Smooth muscle cell (in vitro differentiated cells): ENCODE measurements at regions not wholly inside any gene's neighbourhood (a gene's known extent, or its start where the extent isn't known, plus 50 kb on each side); places are given as distances from the start of the nearest gene placed in this dataset.

Experiments used
- DNase-seq: peaks from one replicate; lab custom pipeline; 2025; ENCODE audit not compliant: unreplicated experiment; lab: John Stamatoyannopoulos, UW
- H2AFZ ChIP-seq: fragments of 200-600 bp; sonication (generic); 2 replicates; pipeline ENCODE4 v1.6.0; 2016; ENCODE audit warnings: antibody characterized with exemption, low read depth, mild to moderate bottlenecking
- H3F3A ChIP-seq: fragments of 200-600 bp; sonication (generic); 2 replicates; pipeline ENCODE4 v1.6.0; 2017; ENCODE audit warnings: antibody characterized with exemption, low read depth
- H3K27ac ChIP-seq: fragments of 200-600 bp; sonication (generic); 2 replicates; pipeline ENCODE4 v1.5.1; 2016; ENCODE audit warnings: low read depth, mild to moderate bottlenecking
- H3K27me3 ChIP-seq: fragments of 200-600 bp; sonication (generic); 2 replicates; pipeline ENCODE4 v1.6.1; 2016; ENCODE audit warnings: low read depth, mild to moderate bottlenecking
- H3K36me3 ChIP-seq: fragments of 200-600 bp; sonication (generic); 2 replicates; pipeline ENCODE4 v1.5.1; 2016; ENCODE audit warnings: low read depth
- H3K4me1 ChIP-seq: fragments of 200-600 bp; sonication (generic); 2 replicates; pipeline ENCODE4 v1.5.1; 2016; ENCODE audit warnings: low read depth
- H3K4me2 ChIP-seq: fragments of 200-600 bp; sonication (generic); 2 replicates; pipeline ENCODE4 v1.6.0; 2016; ENCODE audit warnings: mild to moderate bottlenecking
- H3K4me3 ChIP-seq: fragments of 200-600 bp; sonication (generic); 2 replicates; pipeline ENCODE4 v1.5.1; 2016; ENCODE audit warnings: mild to moderate bottlenecking
- H3K79me2 ChIP-seq: fragments of 200-600 bp; sonication (generic); 2 replicates; pipeline ENCODE4 v1.6.0; 2016; ENCODE audit warnings: low read depth, mild to moderate bottlenecking
- H3K9ac ChIP-seq: fragments of 200-600 bp; sonication (generic); 2 replicates; pipeline ENCODE4 v1.6.0; 2016; ENCODE audit warnings: low read depth
- H3K9me3 ChIP-seq: fragments of 200-600 bp; sonication (generic); replicated peaks from 2 replicates; pipeline ENCODE4 v1.5.1; 2016; ENCODE audit warnings: low read depth
- H4K20me1 ChIP-seq: fragments of 200-600 bp; sonication (generic); 2 replicates; pipeline ENCODE4 v1.6.0; 2016; ENCODE audit warnings: low read depth
- CTCF ChIP-seq: fragments of 200-600 bp; sonication (generic); IDR thresholded peaks from 2 replicates; pipeline ENCODE4 v1.5.1; 2017; ENCODE audit warnings: borderline replicate concordance, mild to moderate bottlenecking, antibody characterized with exemption; ENCODE audit not compliant: insufficient read depth, poor library complexity, severe bottlenecking
- WGBS: methylation state at CpG from one replicate; pipeline ENCODE4 v1.1.7; 2016; ENCODE audit warnings: low lambda C conversion rate; 5-methylcytosine and 5-hydroxymethylcytosine counted together

DNA sequence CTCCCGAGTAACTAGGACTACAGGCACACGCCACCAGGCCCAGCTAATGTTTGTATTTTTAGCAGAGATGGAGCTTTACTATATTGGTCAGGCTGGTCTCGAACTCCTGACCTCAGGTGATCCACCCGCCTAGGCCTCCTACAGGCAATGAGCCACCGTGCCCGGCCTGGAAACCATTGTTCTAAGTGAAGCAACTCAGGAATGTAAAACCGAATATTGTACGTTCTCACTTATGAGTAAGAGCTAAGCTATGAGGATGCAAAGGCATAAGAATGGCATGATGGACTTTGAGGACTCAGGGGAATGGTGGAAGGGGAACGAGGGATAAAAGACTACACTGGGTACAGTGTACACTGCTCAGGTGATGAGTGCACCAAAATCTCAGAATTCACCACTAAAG, 235.1 kb upstream of the AUTS2 start:
- DNase-seq, result no peak
- H3K27me3 ChIP-seq, result no peaks in the 10 kb centered on the region
- H3K4me2 ChIP-seq, result no peak overlapping the region
- H3K9ac ChIP-seq, result no peak overlapping the region
- H3K79me2 ChIP-seq, result no peaks in the 10 kb centered on the region
- H3K27ac ChIP-seq, result no peak overlapping the region
- TF ChIP-seq CTCF, result no peak
- H3K4me1 ChIP-seq, result peaks cover 5% of the 10 kb centered on the region
- H4K20me1 ChIP-seq, result peaks cover 5% of the 10 kb centered on the region
- no peaks in the 10 kb centered on the region for H3K9me3 ChIP-seq
- no peaks in the 10 kb centered on the region for H3K36me3 ChIP-seq
- peaks cover 8% of the 10 kb centered on the region for H3F3A ChIP-seq
- no peak overlapping the region for H3K4me3 ChIP-seq
- WGBS, result 88% methylated on average over 9 of the region's 9 CpGs
- no peak overlapping the region for H2AFZ ChIP-seq

DNA sequence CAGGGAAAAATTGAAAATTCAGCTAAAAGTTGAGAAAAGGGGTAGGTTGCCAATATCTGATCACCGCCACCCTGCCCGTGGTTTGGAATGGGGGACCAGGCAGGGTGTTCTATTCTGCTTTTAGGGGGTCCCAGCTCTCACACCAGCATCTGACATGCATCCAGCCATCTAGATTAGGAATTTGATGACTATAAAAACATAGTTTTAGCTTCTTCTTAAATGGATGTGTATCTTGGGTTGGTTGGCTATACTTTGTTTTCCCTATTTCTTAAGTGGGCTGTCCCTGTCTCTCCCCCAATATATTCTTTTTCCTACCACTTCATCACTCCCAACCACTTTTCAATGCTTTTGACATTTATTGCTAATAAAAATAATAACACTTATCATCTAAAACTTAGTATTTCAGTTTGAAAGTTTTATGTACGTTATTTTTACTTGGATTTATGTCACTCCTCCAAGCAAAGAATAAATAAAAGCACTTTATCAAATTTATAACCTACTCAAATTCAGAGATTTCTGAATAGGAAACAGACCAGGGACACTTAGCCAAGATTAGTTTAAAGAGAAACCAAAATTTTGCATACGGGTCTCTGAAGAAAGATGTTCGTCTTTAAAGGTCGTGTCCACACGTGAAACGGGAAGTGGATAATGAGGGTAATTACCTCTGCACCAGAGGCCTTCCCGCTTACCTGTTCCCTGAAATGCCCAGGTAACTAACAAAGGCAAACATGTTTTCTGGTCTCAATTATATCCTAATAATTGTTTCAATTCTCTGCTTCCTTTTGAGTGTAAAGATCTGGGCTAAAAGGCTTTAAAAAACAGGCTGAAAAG, 233.2 kb upstream of the AUTS2 start:
- 70% methylated on average over 9 of the region's 9 CpGs for WGBS
- Histone ChIP-seq H3K9ac (no peak overlapping the region), H3K4me3 (no peak overlapping the region)

DNA sequence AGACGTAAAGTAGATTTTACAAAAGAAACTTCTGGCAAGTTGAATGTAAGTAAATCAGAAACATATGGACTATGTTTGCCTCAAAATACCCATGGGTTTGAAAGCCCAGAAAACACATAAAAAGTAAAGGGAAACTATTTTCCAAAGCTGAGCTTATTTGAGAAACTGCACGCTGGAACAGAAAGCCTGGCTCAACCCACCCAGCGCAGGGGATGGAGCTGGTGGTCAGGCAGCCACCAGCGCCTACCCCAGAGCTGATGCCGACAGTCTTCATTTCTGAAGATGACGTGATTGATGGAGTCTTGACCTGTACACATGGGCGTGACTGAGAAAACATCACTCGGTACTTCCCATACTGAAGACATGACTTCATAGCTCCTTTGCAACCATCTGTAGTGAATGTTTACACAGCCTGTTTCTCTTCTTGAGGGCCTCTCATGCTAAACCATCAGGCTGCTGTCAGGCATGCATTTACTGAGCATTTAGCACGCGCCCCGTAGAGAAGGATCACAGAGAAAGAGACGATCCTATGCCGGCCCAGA, 232.6 kb upstream of the AUTS2 start:
- Histone ChIP-seq H3K27me3 (no peaks in the 10 kb centered on the region), H3K36me3 (no peaks in the 10 kb centered on the region), H3F3A (peaks cover 3% of the 10 kb centered on the region), H3K4me3 (no peak overlapping the region), H3K9ac (no peak overlapping the region), H4K20me1 (no peaks in the 10 kb centered on the region), H3K27ac (no peak overlapping the region), H3K4me2 (peak overlapping the region; percentile 25), H2AFZ (peak overlapping the region; percentile 10), H3K4me1 (no peaks in the 10 kb centered on the region), H3K79me2 (no peaks in the 10 kb centered on the region), H3K9me3 (no peaks in the 10 kb centered on the region)
- WGBS, result 39% methylated on average over 13 of the region's 13 CpGs
- TF ChIP-seq CTCF, result no peak
- DNase-seq, result no peak

More for the DNA sequence above, 233.2 kb upstream of the AUTS2 start:
- peak overlapping the region; percentile 10 for H2AFZ ChIP-seq
- no peaks in the 10 kb centered on the region for H4K20me1 ChIP-seq
- H3K4me2 ChIP-seq, result no peak overlapping the region
- H3K4me1 ChIP-seq, result no peaks in the 10 kb centered on the region
- H3K9me3 ChIP-seq, result no peaks in the 10 kb centered on the region
- H3K79me2 ChIP-seq, result no peaks in the 10 kb centered on the region
- TF ChIP-seq CTCF, result no peak
- H3F3A ChIP-seq, result peaks cover 3% of the 10 kb centered on the region
- no peak overlapping the region for H3K27ac ChIP-seq
- DNase-seq, result no peak
- H3K27me3 ChIP-seq, result no peaks in the 10 kb centered on the region
- no peaks in the 10 kb centered on the region for H3K36me3 ChIP-seq
